ENCODE measurements at regions not wholly inside any gene's neighbourhood (a gene's known extent, or its start where the extent isn't known, plus 50 kb on each side); places are given as distances from the start of the nearest gene placed in this dataset.

GRCh38 chr12:125229878-125230530 lies 164.8 kb downstream of the AACS start:
- TF ChIP-seq, protein P1, sequence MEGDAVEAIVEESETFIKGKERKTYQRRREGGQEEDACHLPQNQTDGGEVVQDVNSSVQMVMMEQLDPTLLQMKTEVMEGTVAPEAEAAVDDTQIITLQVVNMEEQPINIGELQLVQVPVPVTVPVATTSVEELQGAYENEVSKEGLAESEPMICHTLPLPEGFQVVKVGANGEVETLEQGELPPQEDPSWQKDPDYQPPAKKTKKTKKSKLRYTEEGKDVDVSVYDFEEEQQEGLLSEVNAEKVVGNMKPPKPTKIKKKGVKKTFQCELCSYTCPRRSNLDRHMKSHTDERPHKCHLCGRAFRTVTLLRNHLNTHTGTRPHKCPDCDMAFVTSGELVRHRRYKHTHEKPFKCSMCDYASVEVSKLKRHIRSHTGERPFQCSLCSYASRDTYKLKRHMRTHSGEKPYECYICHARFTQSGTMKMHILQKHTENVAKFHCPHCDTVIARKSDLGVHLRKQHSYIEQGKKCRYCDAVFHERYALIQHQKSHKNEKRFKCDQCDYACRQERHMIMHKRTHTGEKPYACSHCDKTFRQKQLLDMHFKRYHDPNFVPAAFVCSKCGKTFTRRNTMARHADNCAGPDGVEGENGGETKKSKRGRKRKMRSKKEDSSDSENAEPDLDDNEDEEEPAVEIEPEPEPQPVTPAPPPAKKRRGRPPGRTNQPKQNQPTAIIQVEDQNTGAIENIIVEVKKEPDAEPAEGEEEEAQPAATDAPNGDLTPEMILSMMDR (IDR thresholded peaks at IDR 0.05; ENCODE audit: borderline replicate concordance, extremely low read depth, insufficient read depth): no peak
- Histone ChIP-seq H3K9me3 (ENCODE audit: control insufficient read depth in 2 of 3, insufficient read depth in 1 of 3, low read length in 3 of 3) (no peaks in the 10 kb centered on the region), H3K4me3 (ENCODE audit: low read length in 3 of 3) (no peak overlapping the region), H3K36me3 (ENCODE audit: control insufficient read depth in 2 of 3, insufficient read depth in 3 of 3, low read length in 3 of 3) (no peaks in the 10 kb centered on the region), H3K9ac (ENCODE audit: low read length in 3 of 3) (no peak overlapping the region), H3K27me3 (ENCODE audit: control insufficient read depth, insufficient read depth, low read length) (no peaks in the 10 kb centered on the region), H3K4me1 (ENCODE audit: control insufficient read depth in 2 of 3, insufficient read depth in 2 of 3, low read depth in 1 of 3, low read length in 3 of 3) (no peaks in the 10 kb centered on the region), H3K27ac (ENCODE audit: low read depth in 2 of 2, low read length in 2 of 2) (no peak overlapping the region)
- FAIRE-seq (no peak), DNase-seq (no peak)
- intact Hi-C loops (cut with DNase I): no loop called here

GRCh38 chr12:125233319-125233718 lies 168.1 kb downstream of the AACS start:
- no peaks in the 10 kb centered on the region for H3K27me3 ChIP-seq (ENCODE audit: control insufficient read depth, insufficient read depth, low read length)
- TF ChIP-seq, protein P1 (IDR thresholded peaks at IDR 0.05; ENCODE audit: borderline replicate concordance, extremely low read depth, insufficient read depth): no peak
- no peaks in the 10 kb centered on the region for H3K36me3 ChIP-seq (ENCODE audit: control insufficient read depth in 2 of 3, insufficient read depth in 3 of 3, low read length in 3 of 3)
- FAIRE-seq (no peak), DNase-seq (no peak)
- no peaks in the 10 kb centered on the region for H3K4me1 ChIP-seq (ENCODE audit: control insufficient read depth in 2 of 3, insufficient read depth in 2 of 3, low read depth in 1 of 3, low read length in 3 of 3)
- H3K27ac ChIP-seq (ENCODE audit: low read depth in 2 of 2, low read length in 2 of 2): no peak overlapping the region
- H3K4me3 ChIP-seq (ENCODE audit: low read length in 3 of 3): no peak overlapping the region
- H3K9ac ChIP-seq (ENCODE audit: low read length in 3 of 3): no peak overlapping the region
- H3K9me3 ChIP-seq (ENCODE audit: control insufficient read depth in 2 of 3, insufficient read depth in 1 of 3, low read length in 3 of 3): no peaks in the 10 kb centered on the region
- intact Hi-C loops (cut with DNase I): no loop called here

DNA sequence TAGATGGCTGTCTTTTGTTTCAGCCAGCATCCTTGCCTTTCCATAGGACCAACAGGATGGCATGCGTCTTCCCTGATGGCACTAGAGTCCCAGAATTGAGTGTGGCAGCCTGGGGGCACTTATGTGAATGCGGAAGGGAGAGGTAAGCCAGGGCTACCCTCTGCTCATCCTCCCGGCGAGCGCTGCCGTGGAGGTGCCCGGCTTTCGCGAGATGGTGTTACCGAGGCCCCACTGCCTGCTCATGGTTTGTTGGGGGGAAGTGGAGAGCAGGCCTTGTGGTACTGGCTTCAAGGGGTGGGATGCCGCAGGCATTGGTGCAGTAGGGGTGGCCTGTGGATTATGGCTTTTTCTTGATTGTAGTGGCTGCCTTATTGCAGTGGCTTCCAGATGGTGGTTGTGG lies 174.3 kb downstream of the AACS start:
- H3K36me3 ChIP-seq (ENCODE audit: control insufficient read depth in 2 of 3, insufficient read depth in 3 of 3, low read length in 3 of 3): no peaks in the 10 kb centered on the region
- H3K27ac ChIP-seq (ENCODE audit: low read depth in 2 of 2, low read length in 2 of 2): no peak overlapping the region
- FAIRE-seq (no peak), DNase-seq (no peak)
- no peaks in the 10 kb centered on the region for H3K4me1 ChIP-seq (ENCODE audit: control insufficient read depth in 2 of 3, insufficient read depth in 2 of 3, low read depth in 1 of 3, low read length in 3 of 3)
- no peaks in the 10 kb centered on the region for H3K9me3 ChIP-seq (ENCODE audit: control insufficient read depth in 2 of 3, insufficient read depth in 1 of 3, low read length in 3 of 3)
- intact Hi-C loops (cut with DNase I): no loop called here
- no peak overlapping the region for H3K9ac ChIP-seq (ENCODE audit: low read length in 3 of 3)
- H3K4me3 ChIP-seq (ENCODE audit: low read length in 3 of 3): no peak overlapping the region
- TF ChIP-seq, protein P1 (IDR thresholded peaks at IDR 0.05; ENCODE audit: borderline replicate concordance, extremely low read depth, insufficient read depth): no peak
- no peaks in the 10 kb centered on the region for H3K27me3 ChIP-seq (ENCODE audit: control insufficient read depth, insufficient read depth, low read length)

- Histone ChIP-seq H3K9ac (ENCODE audit: low read length in 3 of 3) (no peak overlapping the region), H3K27ac (ENCODE audit: low read depth in 2 of 2, low read length in 2 of 2) (no peak overlapping the region), H3K36me3 (ENCODE audit: control insufficient read depth in 2 of 3, insufficient read depth in 3 of 3, low read length in 3 of 3) (no peaks in the 10 kb centered on the region), H3K4me1 (ENCODE audit: control insufficient read depth in 2 of 3, insufficient read depth in 2 of 3, low read depth in 1 of 3, low read length in 3 of 3) (no peaks in the 10 kb centered on the region), H3K4me3 (ENCODE audit: low read length in 3 of 3) (no peak overlapping the region), H3K27me3 (ENCODE audit: control insufficient read depth, insufficient read depth, low read length) (no peaks in the 10 kb centered on the region), H3K9me3 (ENCODE audit: control insufficient read depth in 2 of 3, insufficient read depth in 1 of 3, low read length in 3 of 3) (no peaks in the 10 kb centered on the region)
- intact Hi-C loops (cut with DNase I): no loop called here
- DNase-seq (no peak), FAIRE-seq (no peak)
- TF ChIP-seq, protein P1 (IDR thresholded peaks at IDR 0.05; ENCODE audit: borderline replicate concordance, extremely low read depth, insufficient read depth): no peak
Measured at GRCh38 chr12:125240717-125241116, 175.5 kb downstream of the AACS start.
